ENCODE measurements at regions not wholly inside any gene's neighbourhood (a gene's known extent, or its start where the extent isn't known, plus 50 kb on each side); places are given as distances from the start of the nearest gene placed in this dataset.

DNA sequence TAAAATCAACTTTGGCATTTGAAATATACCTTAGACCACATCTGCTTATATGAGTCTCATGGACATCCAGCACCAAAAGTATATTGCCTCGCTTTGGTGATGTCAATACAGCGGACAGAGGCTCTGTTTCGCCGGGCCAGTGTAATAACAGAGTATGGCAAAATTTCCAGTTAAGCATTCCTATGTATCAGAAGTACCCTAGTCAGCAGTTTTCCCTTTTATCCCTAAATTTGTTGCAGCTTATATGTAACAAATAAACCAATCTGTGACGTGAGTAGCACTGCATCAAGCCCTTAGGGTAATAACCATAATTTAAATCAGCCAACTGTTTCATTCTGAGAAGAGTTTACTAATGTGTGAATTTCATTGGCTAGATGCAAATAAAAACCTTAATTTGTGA lies 585.5 kb upstream of the ADGRB3 start:
- TF ChIP-seq, protein P1, sequence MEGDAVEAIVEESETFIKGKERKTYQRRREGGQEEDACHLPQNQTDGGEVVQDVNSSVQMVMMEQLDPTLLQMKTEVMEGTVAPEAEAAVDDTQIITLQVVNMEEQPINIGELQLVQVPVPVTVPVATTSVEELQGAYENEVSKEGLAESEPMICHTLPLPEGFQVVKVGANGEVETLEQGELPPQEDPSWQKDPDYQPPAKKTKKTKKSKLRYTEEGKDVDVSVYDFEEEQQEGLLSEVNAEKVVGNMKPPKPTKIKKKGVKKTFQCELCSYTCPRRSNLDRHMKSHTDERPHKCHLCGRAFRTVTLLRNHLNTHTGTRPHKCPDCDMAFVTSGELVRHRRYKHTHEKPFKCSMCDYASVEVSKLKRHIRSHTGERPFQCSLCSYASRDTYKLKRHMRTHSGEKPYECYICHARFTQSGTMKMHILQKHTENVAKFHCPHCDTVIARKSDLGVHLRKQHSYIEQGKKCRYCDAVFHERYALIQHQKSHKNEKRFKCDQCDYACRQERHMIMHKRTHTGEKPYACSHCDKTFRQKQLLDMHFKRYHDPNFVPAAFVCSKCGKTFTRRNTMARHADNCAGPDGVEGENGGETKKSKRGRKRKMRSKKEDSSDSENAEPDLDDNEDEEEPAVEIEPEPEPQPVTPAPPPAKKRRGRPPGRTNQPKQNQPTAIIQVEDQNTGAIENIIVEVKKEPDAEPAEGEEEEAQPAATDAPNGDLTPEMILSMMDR (conservative IDR thresholded peaks at IDR 0.05; ENCODE audit: low read depth, low read length) = no peak
- no peak for TF ChIP-seq EZH2 (IDR thresholded peaks at IDR 0.05; ENCODE audit: borderline replicate concordance, low read depth, low read length, poor library complexity, severe bottlenecking)

Data from A673 (cell line).